ENCODE measurements at regions not wholly inside any gene's neighbourhood (a gene's known extent, or its start where the extent isn't known, plus 50 kb on each side); places are given as distances from the start of the nearest gene placed in this dataset.

- TF ChIP-seq MAX (IDR thresholded peaks at IDR 0.05; ENCODE audit: low read depth) (no peak), CHD2 (IDR thresholded peaks at IDR 0.05; ENCODE audit: low read length, partially characterized antibody) (no peak), RCOR1 (IDR thresholded peaks at IDR 0.05; ENCODE audit: low read length) (no peak), EP300 (IDR thresholded peaks at IDR 0.05; ENCODE audit: borderline replicate concordance in 1 of 2, low read depth in 1 of 2, low read length in 1 of 2) (no peak), RAD21 (IDR thresholded peaks at IDR 0.05; ENCODE audit: low read length) (no peak), REST (IDR thresholded peaks at IDR 0.05; ENCODE audit: low read depth, low read length) (no peak), ELF1 (IDR thresholded peaks at IDR 0.05) (no peak), PBX3 (IDR thresholded peaks at IDR 0.05) (no peak), JUND (IDR thresholded peaks at IDR 0.05) (no peak), MEF2A (IDR thresholded peaks at IDR 0.05; ENCODE audit: borderline replicate concordance, low read depth) (no peak), NFIC (IDR thresholded peaks at IDR 0.05; ENCODE audit: borderline replicate concordance) (no peak), FOXJ3 (CRISPR knock-in tag; IDR thresholded peaks at IDR 0.05) (no peak)
- no peaks in the 10 kb centered on the region for H4K20me1 ChIP-seq (ENCODE audit: insufficient read depth)
- H3F3A ChIP-seq (replicated peaks; ENCODE audit: insufficient read depth) = no peaks in the 10 kb centered on the region
- no peaks in the 10 kb centered on the region for H3K4me1 ChIP-seq (ENCODE audit: control insufficient read depth in 1 of 2, insufficient read depth in 2 of 2, low read depth in 1 of 2, low read length in 1 of 2)
- H3K27ac ChIP-seq (ENCODE audit: low read depth in 2 of 2, low read length in 1 of 2) = no peak overlapping the region
- no peak overlapping the region for H3K4me3 ChIP-seq (ENCODE audit: low read depth in 2 of 2, low read length in 1 of 2)
- H3K9ac ChIP-seq = no peak overlapping the region
- no peaks in the 10 kb centered on the region for H3K9me2 ChIP-seq
- no peaks in the 10 kb centered on the region for H3K9me3 ChIP-seq
- no peak overlapping the region for H2AFZ ChIP-seq (ENCODE audit: low read depth)
- ChIA-PET POLR2A (no interaction called here), CTCF (no interaction called here)
- DNase-seq = no peak
- no peaks in the 10 kb centered on the region for H3K27me3 ChIP-seq (ENCODE audit: insufficient read depth)
- H3K4me2 ChIP-seq = no peak overlapping the region
- WGBS (ENCODE audit: low lambda C conversion rate) = 30% methylated on average over 2 of the region's 2 CpGs
- no peaks in the 10 kb centered on the region for H3K79me2 ChIP-seq (ENCODE audit: insufficient read depth)
- no peaks in the 10 kb centered on the region for H3K36me3 ChIP-seq (replicated peaks in 1 of 2; ENCODE audit: control insufficient read depth in 1 of 2, insufficient read depth in 2 of 2, low read length in 1 of 2)
Measured at GRCh38 chr2:198656869-198657268, 800.9 kb downstream of the SATB2 start.

GRCh38 chr2:198654646-198655045, 803.1 kb downstream of the SATB2 start:
- ChIA-PET CTCF (interaction anchor here (1.6 to 1.7 kb wide), 2 partner anchors 14 to 1085 kb away, joined by 4 to 6 read pairs; no protein-coding TSS in a partner anchor), POLR2A (no interaction called here)
- H3K9me2 ChIP-seq = no peaks in the 10 kb centered on the region
- H3K79me2 ChIP-seq (ENCODE audit: insufficient read depth) = no peaks in the 10 kb centered on the region
- no peak overlapping the region for H2AFZ ChIP-seq (ENCODE audit: low read depth)
- H3K9me3 ChIP-seq = no peaks in the 10 kb centered on the region
- H3F3A ChIP-seq (replicated peaks; ENCODE audit: insufficient read depth) = no peaks in the 10 kb centered on the region
- H3K27ac ChIP-seq (ENCODE audit: low read depth in 2 of 2, low read length in 1 of 2) = no peak overlapping the region
- WGBS (ENCODE audit: low lambda C conversion rate) = 27% methylated on average over 5 of the region's 5 CpGs
- no peak overlapping the region for H3K4me2 ChIP-seq
- no peak overlapping the region for H3K4me3 ChIP-seq (ENCODE audit: low read depth in 2 of 2, low read length in 1 of 2)
- DNase-seq = no peak
- H3K36me3 ChIP-seq (replicated peaks in 1 of 2; ENCODE audit: control insufficient read depth in 1 of 2, insufficient read depth in 2 of 2, low read length in 1 of 2) = no peaks in the 10 kb centered on the region
- no peak overlapping the region for H3K9ac ChIP-seq
- no peaks in the 10 kb centered on the region for H3K4me1 ChIP-seq (ENCODE audit: control insufficient read depth in 1 of 2, insufficient read depth in 2 of 2, low read depth in 1 of 2, low read length in 1 of 2)
- H4K20me1 ChIP-seq (ENCODE audit: insufficient read depth) = no peaks in the 10 kb centered on the region
- no peaks in the 10 kb centered on the region for H3K27me3 ChIP-seq (ENCODE audit: insufficient read depth)
- no peak for TF ChIP-seq REST (IDR thresholded peaks at IDR 0.05; ENCODE audit: low read depth, low read length)
- no peak for TF ChIP-seq NFIC (IDR thresholded peaks at IDR 0.05; ENCODE audit: borderline replicate concordance)
- no peak for TF ChIP-seq CTCF (IDR thresholded peaks at IDR 0.05)
- no peak for TF ChIP-seq USF2 (IDR thresholded peaks at IDR 0.05; ENCODE audit: borderline replicate concordance, low read depth, low read length)
- no peak for TF ChIP-seq TEAD4 (IDR thresholded peaks at IDR 0.05; ENCODE audit: borderline replicate concordance, insufficient read depth)
- TF ChIP-seq FOSL2 (IDR thresholded peaks at IDR 0.05; ENCODE audit: borderline replicate concordance, low read depth) = no peak
- no peak for TF ChIP-seq RAD21 (IDR thresholded peaks at IDR 0.05; ENCODE audit: low read length)
- no peak for TF ChIP-seq GATA2 (CRISPR knock-in tag; IDR thresholded peaks at IDR 0.05)
